ENCODE measurements at regions not wholly inside any gene's neighbourhood (a gene's known extent, or its start where the extent isn't known, plus 50 kb on each side); places are given as distances from the start of the nearest gene placed in this dataset.
"Not testable (repeated sequence)": the region's sequence is repeated elsewhere in the genome, so short reads cannot be mapped to it uniquely, and the experiment has no call there.

- DNase-seq (ENCODE audit: low read depth) = no peak
Measured at GRCh38 chr3:98705212-98705611, 57.9 kb upstream of the ST3GAL6 start.

- DNase-seq (ENCODE audit: low read depth) = no peak
Measured at GRCh38 chr3:98705694-98706093, 57.4 kb upstream of the ST3GAL6 start.

- not testable (repeated sequence) for DNase-seq (ENCODE audit: low read depth)
Measured at GRCh38 chr3:98708681-98709080, 54.5 kb upstream of the ST3GAL6 start.

GRCh38 chr3:98709441-98709840 is 53.7 kb upstream of the ST3GAL6 start:
- DNase-seq (ENCODE audit: low read depth) = no peak

GRCh38 chr3:98710067-98710659 is 53.0 kb upstream of the ST3GAL6 start:
- no peak for DNase-seq (ENCODE audit: low read depth)

GRCh38 chr3:98711426-98711825 is 51.7 kb upstream of the ST3GAL6 start:
- no peak for DNase-seq (ENCODE audit: low read depth)

- no peak for DNase-seq (ENCODE audit: low read depth)
Measured at GRCh38 chr3:98712726-98713125, 50.4 kb upstream of the ST3GAL6 start.

GRCh38 chr3:98713332-98713731 is 49.8 kb upstream of the ST3GAL6 start:
- not testable (repeated sequence) for DNase-seq (ENCODE audit: low read depth)

All from GM04504 (cell line).